HepG2 (cell line): ENCODE measurements at regions not wholly inside any gene's neighbourhood (a gene's known extent, or its start where the extent isn't known, plus 50 kb on each side); places are given as distances from the start of the nearest gene placed in this dataset.

Experiments used
- ATAC-seq: fragments of 200-7000 bp; cut with Tn5 transposase; 3 replicates; pipeline ENCODE4 v1.9.1; 2020; ENCODE audit warnings: mild to moderate bottlenecking, moderate library complexity
- BruUV-seq: library from RNA; stranded (reverse); fragments of 400-500 nt; replicated peaks from 2 replicates; lab custom pipeline; 2021; lab: Mats Ljungman, UMichigan
- CTCF ChIA-PET: fragments of 300-600 bp; formaldehyde crosslinking; extraction: SDS; loops from one replicate; lab custom pipeline; 2021; ENCODE audit warnings: low total read pairs, inconsistent platforms, low intra/inter-chr PET ratio; lab: Yijun Ruan, JAX
- POLR2A ChIA-PET: fragments of 350-600 bp; sonication (Branson Sonifier 250); formaldehyde crosslinking; loops from one replicate; lab custom pipeline; 2020; ENCODE audit warnings: antibody characterized with exemption, inconsistent platforms; lab: Yijun Ruan, JAX
- DNase-seq: peaks from one replicate; pipeline ENCODE4 v3.0.0-alpha.2; 2015; ENCODE audit warnings: low spot score
- FAIRE-seq: peaks from 3 replicates; lab custom pipeline; 2011; peaks lifted over from hg19 to GRCh38; lab: Jason Lieb, UNC
- H2AFZ ChIP-seq: one replicate; pipeline ENCODE4 v1.6.1; 2011; ENCODE audit warnings: low read length, inconsistent platforms
- H3K27ac ChIP-seq: fragments of 300-600 bp; 3 replicates; pipeline ENCODE4 v1.8.0; 2011; ENCODE audit warnings: mixed run types, mild to moderate bottlenecking, mixed read lengths, low read length, inconsistent platforms; ENCODE audit not compliant: insufficient read depth; ENCODE audit errors: extremely low read length
- H3K27me3 ChIP-seq, 2 experiments: fragments of 200-600 bp in 1 of 2; 2 replicates in 1 of 2; 3 replicates in 1 of 2; pipeline versions ENCODE4 v1.6.0 to v1.8.0; 2011; ENCODE audit warnings: low read length in 2 of 2, mild to moderate bottlenecking in 2 of 2, moderate library complexity in 2 of 2, inconsistent platforms in 1 of 2; ENCODE audit not compliant: insufficient read depth in 2 of 2, control insufficient read depth in 1 of 2
- H3K36me3 ChIP-seq, 2 experiments: fragments of 200-600 bp in 1 of 2; replicated peaks in 1 of 2; 2 replicates in 1 of 2; 3 replicates in 1 of 2; pipeline versions ENCODE4 v1.5.1 to v1.8.0; 2011; ENCODE audit warnings: low read length in 2 of 2, inconsistent platforms in 1 of 2; ENCODE audit not compliant: insufficient read depth in 2 of 2, control insufficient read depth in 1 of 2
- H3K4me1 ChIP-seq: 2 replicates; pipeline ENCODE4 v1.5.1; 2012; ENCODE audit warnings: low read length, inconsistent platforms; ENCODE audit not compliant: insufficient read depth
- H3K4me2 ChIP-seq: 2 replicates; pipeline ENCODE4 v1.6.0; 2011; ENCODE audit warnings: low read depth, low read length, inconsistent platforms
- H3K4me3 ChIP-seq, 3 experiments: fragments of 200-600 bp in 1 of 3; sonication (generic), shearing (Covaris generic) in 1 of 3; replicated peaks in 1 of 3; 2 replicates each; pipeline ENCODE4 v1.5.1; 2011 to 2016; ENCODE audit warnings: low read length in 3 of 3, inconsistent platforms in 2 of 3, low read depth in 2 of 3, mild to moderate bottlenecking in 2 of 3, control low read depth in 1 of 3, mixed read lengths in 1 of 3; ENCODE audit not compliant: insufficient read depth in 1 of 3
- H3K79me2 ChIP-seq: one replicate; pipeline ENCODE4 v1.6.1; 2011; ENCODE audit warnings: low read length, inconsistent platforms; ENCODE audit not compliant: insufficient read depth
- H3K9ac ChIP-seq: 2 replicates; pipeline ENCODE4 v1.6.0; 2011; ENCODE audit warnings: mild to moderate bottlenecking, low read depth, low read length, inconsistent platforms; ENCODE audit not compliant: insufficient read depth
- H3K9me3 ChIP-seq: 2 replicates; pipeline ENCODE4 v1.5.1; 2012; ENCODE audit warnings: mild to moderate bottlenecking, low read length
- H4K20me1 ChIP-seq: 2 replicates; pipeline ENCODE4 v1.6.0; 2011; ENCODE audit warnings: inconsistent platforms, mild to moderate bottlenecking, low read length, moderate library complexity; ENCODE audit not compliant: insufficient read depth
- HNF4G ChIP-seq, 2 experiments: sonication (generic) in 1 of 2; formaldehyde crosslinking in 1 of 2; IDR thresholded peaks; 2 replicates each; pipeline versions ENCODE4 v1.4.0 to v1.6.1; 2011 to 2020; ENCODE audit warnings: borderline replicate concordance in 2 of 2, low read depth in 2 of 2, mild to moderate bottlenecking in 2 of 2, low read length in 1 of 2, missing genetic modification reagents in 1 of 2, moderate library complexity in 1 of 2
- IRX3 ChIP-seq: sonication (generic); formaldehyde crosslinking; IDR thresholded peaks from 2 replicates; pipeline ENCODE4 v1.8.1; 2023; ENCODE audit warnings: mild to moderate bottlenecking, low read depth, missing genetic modification reagents, borderline replicate concordance
- MATR3 ChIP-seq: sonication (generic); formaldehyde crosslinking; IDR thresholded peaks from 2 replicates; pipeline ENCODE4 v1.4.0; 2020; ENCODE audit warnings: missing genetic modification reagents
- MLLT10 ChIP-seq: sonication (generic); formaldehyde crosslinking; IDR thresholded peaks from 2 replicates; pipeline ENCODE4 v1.4.0; 2020; ENCODE audit warnings: missing genetic modification reagents
- MTF1 ChIP-seq: sonication (generic); formaldehyde crosslinking; IDR thresholded peaks from 2 replicates; pipeline ENCODE4 v1.5.0; 2020; ENCODE audit warnings: missing genetic modification reagents
- REL ChIP-seq: sonication (generic); formaldehyde crosslinking; conservative IDR thresholded peaks from 2 replicates; pipeline ENCODE4 v1.8.0; 2022; ENCODE audit warnings: mild to moderate bottlenecking, missing genetic modification reagents, moderate library complexity
- RXRA ChIP-seq: sonication (generic); formaldehyde crosslinking; IDR thresholded peaks from 2 replicates; pipeline ENCODE4 v1.5.1; 2020; ENCODE audit warnings: missing genetic modification reagents
- RXRB ChIP-seq: IDR thresholded peaks from 2 replicates; pipeline ENCODE4 v1.6.1; 2016; ENCODE audit warnings: borderline replicate concordance, missing genetic modification reagents, missing compliant biosample characterization
- ZNF180 ChIP-seq: sonication (generic); formaldehyde crosslinking; IDR thresholded peaks from 2 replicates; pipeline ENCODE4 v1.4.0; 2020; ENCODE audit warnings: low read depth, missing genetic modification reagents, borderline replicate concordance
- ZNF431 ChIP-seq: sonication (generic); formaldehyde crosslinking; IDR thresholded peaks from 2 replicates; pipeline ENCODE4 v1.9.0; 2022; ENCODE audit warnings: missing genetic modification reagents, low read depth, mild to moderate bottlenecking, borderline replicate concordance
- ZNF460 ChIP-seq: sonication (generic); formaldehyde crosslinking; IDR thresholded peaks from 2 replicates; pipeline ENCODE4 v1.5.1; 2020; ENCODE audit warnings: missing genetic modification reagents, mild to moderate bottlenecking, borderline replicate concordance
- ZNF652 ChIP-seq: IDR thresholded peaks from 2 replicates; pipeline ENCODE4 v1.6.1; 2016; ENCODE audit warnings: low read depth, borderline replicate concordance
- ZNF75D ChIP-seq: sonication (generic); formaldehyde crosslinking; IDR thresholded peaks from 2 replicates; pipeline ENCODE4 v1.8.1; 2023; ENCODE audit warnings: missing genetic modification reagents, mild to moderate bottlenecking, borderline replicate concordance
- ZNF790 ChIP-seq: sonication (generic); formaldehyde crosslinking; IDR thresholded peaks from 2 replicates; pipeline ENCODE4 v1.8.0; 2022; ENCODE audit warnings: missing genetic modification reagents, mild to moderate bottlenecking, borderline replicate concordance
- WGBS: methylation state at CpG from one replicate; pipeline ENCODE4 v1.1.6; 2017; ENCODE audit warnings: low lambda C conversion rate; 5-methylcytosine and 5-hydroxymethylcytosine counted together
- in situ Hi-C: cut with HindIII; loops from 2 replicates; pipeline ENCODE4 v1.10.0; 2017; ENCODE audit warnings: low pct_unique_long_range_greater_than_20kb; ENCODE audit not compliant: extremely low pct_ligation_motif_present
- intact Hi-C: fragments of 100-400 bp; cut with micrococcal nuclease; formaldehyde crosslinking; loops from one replicate; pipeline ENCODE4 v1.10.0; 2022; ENCODE audit not compliant: unreplicated experiment
- TF ChIP-seq, protein P1 (sequence below): sonication (generic); formaldehyde crosslinking; IDR thresholded peaks from 2 replicates; pipeline ENCODE4 v1.8.0; 2022; ENCODE audit warnings: low read depth, missing genetic modification reagents
- TF ChIP-seq, protein P2 (sequence below): sonication (generic); formaldehyde crosslinking; IDR thresholded peaks from 2 replicates; pipeline ENCODE4 v1.5.0; 2020; ENCODE audit warnings: missing genetic modification reagents, mild to moderate bottlenecking, borderline replicate concordance
- TF ChIP-seq, protein P3 (sequence below): sonication (generic); formaldehyde crosslinking; IDR thresholded peaks from 2 replicates; pipeline ENCODE4 v1.9.0; 2021; ENCODE audit warnings: missing genetic modification reagents, borderline replicate concordance
- TF ChIP-seq, protein P4 (sequence below): IDR thresholded peaks from 2 replicates; pipeline ENCODE4 v1.6.1; 2016; ENCODE audit warnings: control low read depth

DNA sequence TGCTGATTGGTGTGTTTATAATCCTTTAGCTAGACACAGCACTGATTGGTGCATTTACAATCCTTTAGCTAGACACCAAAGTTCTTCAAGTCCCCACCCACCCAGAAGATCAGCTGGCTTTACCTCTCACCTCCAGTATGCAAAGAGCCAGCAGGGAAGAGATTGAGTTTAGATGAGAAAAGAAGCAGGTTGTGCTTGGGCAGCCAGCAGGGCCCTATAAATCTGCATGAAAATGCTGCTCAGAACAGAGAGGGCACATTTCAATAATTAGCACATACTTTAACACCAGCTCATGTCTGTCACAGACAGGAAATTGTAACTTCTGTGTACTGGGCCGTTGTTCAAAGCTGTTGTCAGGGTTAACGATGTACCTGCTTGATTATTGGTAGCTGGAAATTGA lies 1204.3 kb downstream of the UQCRFS1 start (continued):
- TF ChIP-seq REL (CRISPR knock-in tag) (no peak), ZNF652 (CRISPR knock-in tag) (no peak), ZNF431 (CRISPR knock-in tag) (no peak), MTF1 (CRISPR knock-in tag) (no peak), ZNF460 (CRISPR knock-in tag) (no peak), HNF4G (IDR thresholded peaks at IDR 0.05; ENCODE audit: borderline replicate concordance, low read depth, low read length) (no peak), HNF4G (CRISPR knock-in tag; IDR thresholded peaks at IDR 0.05; ENCODE audit: borderline replicate concordance, low read depth) (no peak)
- TF ChIP-seq, protein P1, sequence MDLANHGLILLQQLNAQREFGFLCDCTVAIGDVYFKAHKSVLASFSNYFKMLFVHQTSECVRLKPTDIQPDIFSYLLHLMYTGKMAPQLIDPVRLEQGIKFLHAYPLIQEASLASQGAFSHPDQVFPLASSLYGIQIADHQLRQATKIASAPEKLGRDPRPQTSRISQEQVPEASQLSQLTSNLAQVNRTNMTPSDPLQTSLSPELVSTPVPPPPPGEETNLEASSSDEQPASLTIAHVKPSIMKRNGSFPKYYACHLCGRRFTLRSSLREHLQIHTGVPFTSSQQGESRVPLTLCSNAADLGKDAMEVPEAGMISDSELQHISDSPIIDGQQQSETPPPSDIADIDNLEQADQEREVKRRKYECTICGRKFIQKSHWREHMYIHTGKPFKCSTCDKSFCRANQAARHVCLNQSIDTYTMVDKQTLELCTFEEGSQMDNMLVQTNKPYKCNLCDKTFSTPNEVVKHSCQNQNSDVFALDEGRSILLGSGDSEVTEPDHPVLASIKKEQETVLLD (CRISPR knock-in tag): no peak
- TF ChIP-seq, protein P2, sequence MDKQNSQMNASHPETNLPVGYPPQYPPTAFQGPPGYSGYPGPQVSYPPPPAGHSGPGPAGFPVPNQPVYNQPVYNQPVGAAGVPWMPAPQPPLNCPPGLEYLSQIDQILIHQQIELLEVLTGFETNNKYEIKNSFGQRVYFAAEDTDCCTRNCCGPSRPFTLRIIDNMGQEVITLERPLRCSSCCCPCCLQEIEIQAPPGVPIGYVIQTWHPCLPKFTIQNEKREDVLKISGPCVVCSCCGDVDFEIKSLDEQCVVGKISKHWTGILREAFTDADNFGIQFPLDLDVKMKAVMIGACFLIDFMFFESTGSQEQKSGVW: no peak

DNA sequence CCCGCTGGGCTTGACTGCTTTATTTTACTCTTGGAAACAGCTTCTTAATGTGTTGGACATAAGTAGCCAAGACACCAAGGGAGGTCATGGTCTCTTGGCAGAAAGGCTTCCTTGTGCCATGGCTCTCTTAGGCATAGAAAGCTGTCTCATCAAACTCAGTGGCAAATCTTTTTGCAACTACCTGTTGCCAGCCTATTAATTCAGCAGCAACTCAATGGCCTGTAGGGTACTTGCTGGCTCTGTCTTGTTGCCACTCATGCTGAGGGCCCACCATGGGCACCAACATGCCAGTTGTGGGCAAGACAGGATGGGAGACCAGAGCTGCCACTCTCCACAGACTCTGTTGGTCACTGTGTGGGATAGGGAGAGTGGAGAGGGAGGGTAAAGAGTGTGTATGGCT lies 1209.4 kb downstream of the UQCRFS1 start:
- Histone ChIP-seq H3K27me3 (no peaks in the 10 kb centered on the region), H4K20me1 (no peaks in the 10 kb centered on the region), H3K79me2 (no peaks in the 10 kb centered on the region), H3K4me2 (no peak overlapping the region), H3K4me3 (no peak overlapping the region), H3K9me3 (peaks cover 100% of the 10 kb centered on the region), H3K27ac (no peak overlapping the region), H2AFZ (no peak overlapping the region), H3K36me3 (no peaks in the 10 kb centered on the region), H3K9ac (no peak overlapping the region), H3K4me1 (no peaks in the 10 kb centered on the region)
- ChIA-PET POLR2A (no interaction called here), CTCF (no interaction called here)
- intact Hi-C loops (no loop called here), in situ Hi-C loops (no loop called here)
- DNase-seq (no peak), FAIRE-seq (no peak), ATAC-seq (no peak)
- no TSS peak for BruUV-seq
- WGBS: no CpG with 5 or more reads among the region's 1 CpG
- TF ChIP-seq ZNF180 (CRISPR knock-in tag): no peak
- no peak for TF ChIP-seq MATR3 (CRISPR knock-in tag)
- no peak for TF ChIP-seq ZNF75D
- no peak for TF ChIP-seq RXRB (CRISPR knock-in tag)
- TF ChIP-seq RXRA (CRISPR knock-in tag): no peak
- TF ChIP-seq MLLT10 (CRISPR knock-in tag): no peak
- TF ChIP-seq, protein P3, sequence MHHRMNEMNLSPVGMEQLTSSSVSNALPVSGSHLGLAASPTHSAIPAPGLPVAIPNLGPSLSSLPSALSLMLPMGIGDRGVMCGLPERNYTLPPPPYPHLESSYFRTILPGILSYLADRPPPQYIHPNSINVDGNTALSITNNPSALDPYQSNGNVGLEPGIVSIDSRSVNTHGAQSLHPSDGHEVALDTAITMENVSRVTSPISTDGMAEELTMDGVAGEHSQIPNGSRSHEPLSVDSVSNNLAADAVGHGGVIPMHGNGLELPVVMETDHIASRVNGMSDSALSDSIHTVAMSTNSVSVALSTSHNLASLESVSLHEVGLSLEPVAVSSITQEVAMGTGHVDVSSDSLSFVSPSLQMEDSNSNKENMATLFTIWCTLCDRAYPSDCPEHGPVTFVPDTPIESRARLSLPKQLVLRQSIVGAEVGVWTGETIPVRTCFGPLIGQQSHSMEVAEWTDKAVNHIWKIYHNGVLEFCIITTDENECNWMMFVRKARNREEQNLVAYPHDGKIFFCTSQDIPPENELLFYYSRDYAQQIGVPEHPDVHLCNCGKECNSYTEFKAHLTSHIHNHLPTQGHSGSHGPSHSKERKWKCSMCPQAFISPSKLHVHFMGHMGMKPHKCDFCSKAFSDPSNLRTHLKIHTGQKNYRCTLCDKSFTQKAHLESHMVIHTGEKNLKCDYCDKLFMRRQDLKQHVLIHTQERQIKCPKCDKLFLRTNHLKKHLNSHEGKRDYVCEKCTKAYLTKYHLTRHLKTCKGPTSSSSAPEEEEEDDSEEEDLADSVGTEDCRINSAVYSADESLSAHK (CRISPR knock-in tag): no peak
- no peak for TF ChIP-seq IRX3
- no peak for TF ChIP-seq ZNF790 (CRISPR knock-in tag)
- TF ChIP-seq, protein P4, sequence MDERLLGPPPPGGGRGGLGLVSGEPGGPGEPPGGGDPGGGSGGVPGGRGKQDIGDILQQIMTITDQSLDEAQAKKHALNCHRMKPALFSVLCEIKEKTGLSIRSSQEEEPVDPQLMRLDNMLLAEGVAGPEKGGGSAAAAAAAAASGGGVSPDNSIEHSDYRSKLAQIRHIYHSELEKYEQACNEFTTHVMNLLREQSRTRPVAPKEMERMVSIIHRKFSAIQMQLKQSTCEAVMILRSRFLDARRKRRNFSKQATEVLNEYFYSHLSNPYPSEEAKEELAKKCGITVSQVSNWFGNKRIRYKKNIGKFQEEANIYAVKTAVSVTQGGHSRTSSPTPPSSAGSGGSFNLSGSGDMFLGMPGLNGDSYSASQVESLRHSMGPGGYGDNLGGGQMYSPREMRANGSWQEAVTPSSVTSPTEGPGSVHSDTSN (CRISPR knock-in tag): no peak
